GM18867 (cell line): ENCODE measurements at regions not wholly inside any gene's neighbourhood (a gene's known extent, or its start where the extent isn't known, plus 50 kb on each side); places are given as distances from the start of the nearest gene placed in this dataset.

ENCODE experiments used
- ATAC-seq: cut with Tn5 transposase; IDR thresholded peaks from one replicate; pipeline ENCODE4 v1.9.1; 2021; ENCODE audit warnings: mild to moderate bottlenecking, moderate library complexity; ENCODE audit not compliant: unreplicated experiment

- peak; percentile 95 for ATAC-seq
Observed at GRCh38 chr9:90102292-90102901, 497.6 kb downstream of the GADD45G start.

GRCh38 chr9:90103771-90104170 is 499.0 kb downstream of the GADD45G start:
- no peak for ATAC-seq

GRCh38 chr9:90105773-90106172 is 501.0 kb downstream of the GADD45G start:
- no peak for ATAC-seq

GRCh38 chr9:90107040-90107725 is 502.4 kb downstream of the GADD45G start:
- ATAC-seq = no peak

- no peak for ATAC-seq
Observed at GRCh38 chr9:90107726-90108655, 503.2 kb downstream of the GADD45G start.

GRCh38 chr9:90112788-90113187 is 508.0 kb downstream of the GADD45G start:
- ATAC-seq = no peak

- no peak for ATAC-seq
Observed at GRCh38 chr9:90114641-90115425, 510.0 kb downstream of the GADD45G start.

- ATAC-seq = no peak
Observed at GRCh38 chr9:90121762-90122161, 517.0 kb downstream of the GADD45G start.

GRCh38 chr9:90124961-90125360 is 517.7 kb downstream of the DIRAS2 start:
- no peak for ATAC-seq

- ATAC-seq = no peak
Observed at GRCh38 chr9:90127923-90128322, 514.7 kb downstream of the DIRAS2 start.

- no peak for ATAC-seq
Observed at GRCh38 chr9:90128587-90129190, 513.9 kb downstream of the DIRAS2 start.

GRCh38 chr9:90129446-90129845 is 513.2 kb downstream of the DIRAS2 start:
- ATAC-seq = no peak

GRCh38 chr9:90131568-90131967 is 511.1 kb downstream of the DIRAS2 start:
- ATAC-seq = no peak

GRCh38 chr9:90132866-90133265 is 509.8 kb downstream of the DIRAS2 start:
- ATAC-seq = no peak

- ATAC-seq = no peak
Observed at GRCh38 chr9:90137801-90138200, 504.8 kb downstream of the DIRAS2 start.

- ATAC-seq = no peak
Observed at GRCh38 chr9:90140131-90140818, 502.3 kb downstream of the DIRAS2 start.

GRCh38 chr9:90141723-90142122 is 500.9 kb downstream of the DIRAS2 start:
- no peak for ATAC-seq

GRCh38 chr9:90142580-90142979 is 500.0 kb downstream of the DIRAS2 start:
- no peak for ATAC-seq

- no peak for ATAC-seq
Observed at GRCh38 chr9:90147426-90147825, 495.2 kb downstream of the DIRAS2 start.

- ATAC-seq = no peak
Observed at GRCh38 chr9:90156318-90156717, 486.3 kb downstream of the DIRAS2 start.
